H1 (cell line): ENCODE measurements at regions not wholly inside any gene's neighbourhood (a gene's known extent, or its start where the extent isn't known, plus 50 kb on each side); places are given as distances from the start of the nearest gene placed in this dataset.

Experiments used
- CTCF ChIA-PET: fragments of 300-600 bp; sonication (Branson Sonifier 250); formaldehyde crosslinking; loops from one replicate; lab custom pipeline; 2021; ENCODE audit not compliant: partially characterized antibody; lab: Charles Lee
- POLR2A ChIA-PET: fragments of 300-600 bp; sonication (Branson Sonifier 250); formaldehyde crosslinking; loops from one replicate; lab custom pipeline; 2021; ENCODE audit warnings: inconsistent platforms; ENCODE audit not compliant: partially characterized antibody; lab: Charles Lee
- DNase-seq, 2 experiments: peaks; one replicate each; pipeline versions ENCODE4 v3.0.0 to v3.0.0-alpha.2; 2010 to 2022; ENCODE audit warnings: low spot score in 2 of 2, low read depth in 1 of 2, mixed read lengths in 1 of 2
- FAIRE-seq: peaks from 2 replicates; lab custom pipeline; 2011; peaks lifted over from hg19 to GRCh38; lab: Jason Lieb, UNC
- H2AFZ ChIP-seq: 2 replicates; pipeline ENCODE4 v1.8.1; 2012; ENCODE audit warnings: low read length, inconsistent platforms
- H2AK5ac ChIP-seq: 2 replicates; pipeline ENCODE4 v1.6.1; 2013; ENCODE audit warnings: low read depth, low read length
- H2BK120ac ChIP-seq: replicated peaks from 2 replicates; pipeline ENCODE3; 2013; ENCODE audit warnings: low read depth, low read length, inconsistent platforms
- H2BK12ac ChIP-seq: 2 replicates; pipeline ENCODE4 v1.6.1; 2013; ENCODE audit warnings: low read depth, low read length
- H2BK15ac ChIP-seq: 2 replicates; pipeline ENCODE4 v1.6.1; 2013; ENCODE audit warnings: low read length
- H2BK20ac ChIP-seq: 2 replicates; pipeline ENCODE4 v1.6.1; 2013; ENCODE audit warnings: low read length
- H2BK5ac ChIP-seq: 2 replicates; pipeline ENCODE4 v1.6.1; 2013; ENCODE audit warnings: low read depth, low read length
- H3K14ac ChIP-seq: 2 replicates; pipeline ENCODE4 v1.6.1; 2013; ENCODE audit warnings: inconsistent platforms; ENCODE audit not compliant: insufficient read length
- H3K18ac ChIP-seq: 2 replicates; pipeline ENCODE4 v1.6.1; 2013; ENCODE audit warnings: low read length; ENCODE audit errors: extremely low read depth
- H3K23ac ChIP-seq: 2 replicates; pipeline ENCODE4 v1.6.1; 2013; ENCODE audit warnings: inconsistent platforms; ENCODE audit not compliant: insufficient read length
- H3K23me2 ChIP-seq: 2 replicates; pipeline ENCODE4 v1.6.1; 2013; ENCODE audit warnings: low read depth, low read length
- H3K27ac ChIP-seq: 2 replicates; pipeline ENCODE4 v1.6.1; 2011; ENCODE audit warnings: low read depth, low read length, inconsistent platforms
- H3K27me3 ChIP-seq, 4 experiments: replicated peaks in 1 of 4; 1 replicate in 1 of 4; 2 replicates in 3 of 4; pipeline versions ENCODE4 v1.6.1 to v1.8.1; 2011 to 2013; ENCODE audit warnings: low read length in 3 of 4, mild to moderate bottlenecking in 3 of 4, inconsistent platforms in 2 of 4, mixed read lengths in 2 of 4, moderate library complexity in 1 of 4; ENCODE audit not compliant: control insufficient read depth in 3 of 4, insufficient read depth in 3 of 4; ENCODE audit errors: extremely low read depth in 1 of 4
- H3K36me3 ChIP-seq, 4 experiments: 2 replicates each; pipeline versions ENCODE4 v1.6.1 to v1.8.1; 2011 to 2013; ENCODE audit warnings: mild to moderate bottlenecking in 4 of 4, low read length in 3 of 4, moderate library complexity in 2 of 4, control low read depth in 1 of 4, inconsistent platforms in 1 of 4; ENCODE audit not compliant: insufficient read depth in 4 of 4, control insufficient read depth in 2 of 4
- H3K4ac ChIP-seq: replicated peaks from 2 replicates; pipeline ENCODE3; 2013; ENCODE audit warnings: low read length, low read depth, mixed read lengths, inconsistent platforms; ENCODE audit not compliant: insufficient read length
- H3K4me1 ChIP-seq, 4 experiments: replicated peaks in 1 of 4; 1 replicate in 1 of 4; 2 replicates in 3 of 4; pipeline versions ENCODE4 v1.6.1 to v1.8.1; 2011 to 2013; ENCODE audit warnings: low read length in 3 of 4, inconsistent platforms in 2 of 4, mixed read lengths in 1 of 4; ENCODE audit not compliant: insufficient read depth in 4 of 4, control insufficient read depth in 3 of 4
- H3K4me2 ChIP-seq, 2 experiments: 2 replicates each; pipeline versions ENCODE4 v1.6.1 to v1.8.1; 2011 to 2013; ENCODE audit warnings: low read depth in 2 of 2, low read length in 2 of 2, control low read depth in 1 of 2, inconsistent platforms in 1 of 2, mild to moderate bottlenecking in 1 of 2; ENCODE audit not compliant: insufficient read depth in 1 of 2
- H3K4me3 ChIP-seq, 4 experiments: fragments of 200-600, 300-600 bp in 1 of 4; sonication (generic), shearing (Covaris generic), sonication (Bioruptor Twin) in 1 of 4; 2 replicates each; pipeline versions ENCODE4 v1.5.1 to v1.8.1; 2011 to 2016; ENCODE audit warnings: low read length in 4 of 4, low read depth in 3 of 4, control low read depth in 2 of 4, inconsistent platforms in 2 of 4, mild to moderate bottlenecking in 2 of 4, mixed read lengths in 1 of 4, moderate library complexity in 1 of 4; ENCODE audit not compliant: insufficient read depth in 2 of 4; ENCODE audit errors: extremely low read depth in 1 of 4
- H3K56ac ChIP-seq: replicated peaks from 2 replicates; pipeline ENCODE3; 2013; ENCODE audit warnings: low read depth, mild to moderate bottlenecking, mixed read lengths, low read length, inconsistent platforms; ENCODE audit not compliant: insufficient read length
- H3K79me1 ChIP-seq: 2 replicates; pipeline ENCODE4 v1.6.1; 2013; ENCODE audit warnings: low read depth, low read length, control low read depth
- H3K79me2 ChIP-seq, 2 experiments: 2 replicates each; pipeline versions ENCODE4 v1.6.1 to v1.8.1; 2012 to 2013; ENCODE audit warnings: low read length in 2 of 2, mild to moderate bottlenecking in 2 of 2, inconsistent platforms in 1 of 2; ENCODE audit not compliant: insufficient read depth in 2 of 2, control insufficient read depth in 1 of 2
- H3K9ac ChIP-seq, 4 experiments: replicated peaks in 1 of 4; 1 replicate in 1 of 4; 2 replicates in 3 of 4; pipeline versions ENCODE4 v1.6.1 to v1.8.1; 2011 to 2013; ENCODE audit warnings: low read depth in 3 of 4, low read length in 3 of 4, control low read depth in 2 of 4, mild to moderate bottlenecking in 2 of 4, moderate library complexity in 2 of 4, inconsistent platforms in 1 of 4; ENCODE audit errors: extremely low read depth in 1 of 4
- H3K9me3 ChIP-seq, 2 experiments: 2 replicates each; pipeline versions ENCODE4 v1.6.1 to v1.8.1; 2012 to 2013; ENCODE audit warnings: mild to moderate bottlenecking in 2 of 2, moderate library complexity in 2 of 2, control low read depth in 1 of 2, inconsistent platforms in 1 of 2, low read depth in 1 of 2, low read length in 1 of 2, mixed read lengths in 1 of 2; ENCODE audit not compliant: insufficient read depth in 2 of 2
- H4K20me1 ChIP-seq, 2 experiments: replicated peaks in 1 of 2; 2 replicates each; pipeline versions ENCODE3 to v1.8.1; 2011 to 2013; ENCODE audit warnings: inconsistent platforms in 2 of 2, low read length in 2 of 2, mild to moderate bottlenecking in 1 of 2; ENCODE audit not compliant: insufficient read depth in 2 of 2, control insufficient read depth in 1 of 2
- H4K5ac ChIP-seq: 2 replicates; pipeline ENCODE4 v1.6.1; 2013; ENCODE audit warnings: low read length, low read depth, mixed read lengths, inconsistent platforms; ENCODE audit not compliant: insufficient read length
- H4K8ac ChIP-seq: 2 replicates; pipeline ENCODE4 v1.8.0; 2013; ENCODE audit warnings: mild to moderate bottlenecking, moderate library complexity, low read length, inconsistent platforms; ENCODE audit not compliant: insufficient read depth; ENCODE audit errors: extremely low read depth
- H4K91ac ChIP-seq: replicated peaks from 2 replicates; pipeline ENCODE3; 2013; ENCODE audit warnings: low read length, mixed read lengths, inconsistent platforms; ENCODE audit not compliant: insufficient read length
- ASH2L ChIP-seq: fragments of 200-600, 300-600 bp; sonication (generic); IDR thresholded peaks from one replicate; pipeline ENCODE4 v1.7.1; 2017; ENCODE audit warnings: low read length
- CBX5 ChIP-seq: fragments of 300-800, 300-1000 bp; sonication (generic); IDR thresholded peaks from 2 replicates; pipeline ENCODE4 v1.7.1; 2016; ENCODE audit warnings: antibody characterized with exemption, low read length, low read depth
- CBX8 ChIP-seq: fragments of 300-800, 300-1000 bp; sonication (generic); IDR thresholded peaks from 2 replicates; pipeline ENCODE4 v1.7.1; 2016; ENCODE audit warnings: low read depth, low read length, borderline replicate concordance
- FOSL1 ChIP-seq: IDR thresholded peaks from 2 replicates; pipeline ENCODE4 v1.6.1; 2011; ENCODE audit warnings: mild to moderate bottlenecking, low read depth, low read length, moderate library complexity; ENCODE audit not compliant: insufficient read depth
- GTF2F1 ChIP-seq: IDR thresholded peaks from 2 replicates; pipeline ENCODE4 v1.6.1; 2012; ENCODE audit warnings: low read depth, low read length, improper control_type of control experiment, borderline replicate concordance
- HDAC2 ChIP-seq, 2 experiments: fragments of 300-600 bp in 1 of 2; sonication (generic) in 1 of 2; IDR thresholded peaks; 2 replicates each; pipeline ENCODE4 v1.6.1; 2011 to 2012; ENCODE audit warnings: low read depth in 2 of 2, low read length in 2 of 2, mild to moderate bottlenecking in 2 of 2, moderate library complexity in 2 of 2, borderline replicate concordance in 1 of 2, inconsistent platforms in 1 of 2
- HDAC6 ChIP-seq: IDR thresholded peaks from one replicate; pipeline ENCODE4 v1.7.1; 2012; ENCODE audit warnings: low read depth, mild to moderate bottlenecking, inconsistent platforms, low read length, moderate library complexity
- KDM4A ChIP-seq: IDR thresholded peaks from one replicate; pipeline ENCODE4 v1.7.1; 2012; ENCODE audit warnings: low read depth, mild to moderate bottlenecking, moderate library complexity, low read length, inconsistent platforms; ENCODE audit not compliant: severe bottlenecking
- MAX ChIP-seq: IDR thresholded peaks from 2 replicates; pipeline ENCODE4 v1.6.1; 2012; ENCODE audit warnings: inconsistent platforms
- PHF8 ChIP-seq: fragments of 200-600 bp; sonication (generic); conservative IDR thresholded peaks from 2 replicates; pipeline ENCODE4 v1.7.1; 2012; ENCODE audit warnings: low read depth, mild to moderate bottlenecking, inconsistent platforms, low read length, moderate library complexity
- RFX5 ChIP-seq: IDR thresholded peaks from 2 replicates; pipeline ENCODE4 v1.6.1; 2011; ENCODE audit warnings: low read depth, low read length, improper control_type of control experiment, borderline replicate concordance
- SAP30 ChIP-seq: fragments of 300-600 bp; sonication (generic); IDR thresholded peaks from 2 replicates; pipeline ENCODE4 v1.7.1; 2012; ENCODE audit warnings: low read length, moderate library complexity, mild to moderate bottlenecking, inconsistent platforms; ENCODE audit not compliant: insufficient read depth, insufficient replicate concordance
- SP4 ChIP-seq: IDR thresholded peaks from 2 replicates; pipeline ENCODE4 v1.6.1; 2012; ENCODE audit warnings: low read length, inconsistent platforms
- SUZ12 ChIP-seq: fragments of 200-600 bp; sonication (generic); IDR thresholded peaks from 2 replicates; pipeline ENCODE4 v1.6.1; 2012; ENCODE audit warnings: mild to moderate bottlenecking, inconsistent platforms, low read length, moderate library complexity, mixed read lengths
- YY1 ChIP-seq: IDR thresholded peaks from 2 replicates; pipeline ENCODE4 v1.6.1; 2011; ENCODE audit warnings: low read depth, mild to moderate bottlenecking, low read length
- WGBS, 2 experiments: shearing (Covaris generic) in 1 of 2; methylation state at CpG; one replicate each; pipeline versions ENCODE4 v1.1.6 to v1.1.7; 2013 to 2015; ENCODE audit warnings: low lambda C conversion rate in 2 of 2, mixed read lengths in 2 of 2, inconsistent platforms in 1 of 2, low coverage in 1 of 2, missing lambda C conversion rate in 1 of 2; ENCODE audit not compliant: insufficient replicate concordance in 2 of 2, insufficient coverage in 1 of 2, insufficient read length in 1 of 2; ENCODE audit errors: extremely low coverage in 1 of 2, missing lambda C conversion rate in 1 of 2; 5-methylcytosine and 5-hydroxymethylcytosine counted together

- no peak overlapping the region for H2BK15ac ChIP-seq
- H3K4me2 ChIP-seq, result no peak overlapping the region
- no peak overlapping the region for H2BK5ac ChIP-seq
- H3K4ac ChIP-seq, result no peak overlapping the region
- no peaks in the 10 kb centered on the region for H3K36me3 ChIP-seq
- H3K79me2 ChIP-seq, result no peaks in the 10 kb centered on the region
- no peaks in the 10 kb centered on the region for H3K9me3 ChIP-seq
- H4K91ac ChIP-seq, result no peak overlapping the region
- no peak overlapping the region for H3K4me3 ChIP-seq
- no peak overlapping the region for H2BK120ac ChIP-seq
- H3K27ac ChIP-seq, result no peak overlapping the region
- no peak overlapping the region for H2BK20ac ChIP-seq
- no peaks in the 10 kb centered on the region for H4K20me1 ChIP-seq
- H3K56ac ChIP-seq, result no peak overlapping the region
- FAIRE-seq, result no peak
- no peak overlapping the region for H3K9ac ChIP-seq
- TF ChIP-seq GTF2F1, result no peak
- no peak for TF ChIP-seq RFX5
- TF ChIP-seq SP4, result no peak
- TF ChIP-seq CBX8, result no peak
- TF ChIP-seq FOSL1, result no peak
- no peak for TF ChIP-seq KDM4A
- no peak for TF ChIP-seq MAX
- TF ChIP-seq CBX5, result no peak
- no peak for TF ChIP-seq HDAC2 (IDR thresholded peaks at IDR 0.05; ENCODE audit: borderline replicate concordance in 1 of 2, low read depth in 2 of 2, low read length in 2 of 2)
- TF ChIP-seq SUZ12, result no peak
- TF ChIP-seq ASH2L, result no peak
- no peak for TF ChIP-seq YY1
- TF ChIP-seq SAP30, result no peak
- no peak for TF ChIP-seq PHF8
- TF ChIP-seq HDAC6, result no peak
- no peaks in the 10 kb centered on the region for H3K79me1 ChIP-seq
- POLR2A ChIA-PET, result no interaction called here
- H3K4me1 ChIP-seq, result no peaks in the 10 kb centered on the region; a peak in 2 of 7 replicates
- DNase-seq, result no peak
- no peak overlapping the region for H3K14ac ChIP-seq
- no peak overlapping the region for H3K23ac ChIP-seq
- 81% methylated on average over 2 of the region's 2 CpGs; no CpG with 5 or more reads in 1 of the 2 experiments for WGBS, 2 experiments
- no peaks in the 10 kb centered on the region for H3K23me2 ChIP-seq
- 0 out of 2 replicates have a peak overlapping the region, but pooled peaks have one; percentile 36 for H2AFZ ChIP-seq
- peaks cover 0 to 1% (median 0%) of the 10 kb centered on the region in 4 experiments; a peak in 1 of 7 replicates for H3K27me3 ChIP-seq
- no peak overlapping the region for H4K5ac ChIP-seq
- CTCF ChIA-PET, result interaction anchor here (0.8 to 1.2 kb wide), 6 partner anchors 17 to 241 kb away, joined by 3 to 4 read pairs (median 4); no protein-coding TSS in a partner anchor
- no peak overlapping the region for H4K8ac ChIP-seq
- H2BK12ac ChIP-seq, result no peak overlapping the region
- no peak overlapping the region for H3K18ac ChIP-seq
- no peak overlapping the region for H2AK5ac ChIP-seq
Observed at GRCh38 chr4:89658701-89659024, 178.3 kb downstream of the SNCA start.
